Suppressor macrophage (primary cell): ENCODE measurements at regions not wholly inside any gene's neighbourhood (a gene's known extent, or its start where the extent isn't known, plus 50 kb on each side); places are given as distances from the start of the nearest gene placed in this dataset.

ENCODE experiments used
- DNase-seq, 4 experiments: peaks; one replicate each; pipeline ENCODE4 v3.0.0-alpha.2; 2020 to 2022

- DNase-seq: no peak
These were observed 277.4 kb upstream of the PITX2 start for GRCh38 chr4:110900213-110900769.

DNA sequence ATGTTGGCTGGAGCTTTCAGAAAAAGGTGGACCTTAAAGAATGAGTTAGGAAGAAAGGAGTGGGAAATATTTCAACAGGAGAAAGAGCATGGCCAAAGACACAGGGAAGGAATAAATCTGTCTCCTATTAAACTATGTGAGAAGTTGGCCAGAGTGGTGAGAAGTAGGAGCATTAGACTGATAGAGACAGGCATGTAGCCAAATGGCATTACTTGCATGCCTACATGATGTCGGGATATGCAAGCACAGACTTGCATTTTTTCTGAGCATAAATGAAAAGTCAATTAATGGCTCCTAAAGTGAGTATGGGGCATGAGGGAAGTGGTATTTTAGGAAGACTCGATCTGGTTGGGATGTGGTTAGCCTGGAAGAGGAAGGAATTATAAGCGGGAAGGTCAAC is 279.6 kb upstream of the PITX2 start:
- no peak for DNase-seq

DNA sequence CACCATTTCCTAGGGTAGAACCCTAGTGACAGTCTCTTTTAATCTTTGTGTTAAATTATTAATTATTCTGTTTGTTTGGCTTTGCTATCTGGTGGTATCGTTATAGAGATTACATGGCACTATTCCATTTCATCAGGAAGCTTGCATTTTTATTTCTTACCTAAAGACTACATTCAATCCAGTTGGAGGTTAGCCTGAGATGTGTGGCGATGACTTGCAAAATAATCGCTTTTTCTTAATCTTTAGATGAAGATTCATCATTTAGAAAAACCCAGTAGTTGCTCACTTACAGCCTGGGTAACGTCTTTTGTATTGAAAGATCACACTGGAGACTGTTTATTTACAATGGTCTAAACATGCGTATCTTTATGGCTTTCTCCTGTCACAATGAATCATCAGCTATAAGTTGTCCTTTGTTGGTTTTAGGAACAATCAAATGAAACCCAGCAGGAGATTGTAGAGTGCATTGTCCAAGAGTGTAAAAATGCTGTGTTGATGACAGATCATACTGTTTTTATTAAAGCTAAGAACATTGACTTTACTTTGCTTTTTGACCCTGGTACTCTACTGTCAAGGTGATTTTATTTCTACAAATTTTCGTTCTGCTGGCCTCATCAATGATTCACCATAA is 281.7 kb upstream of the PITX2 start:
- DNase-seq: no peak

DNA sequence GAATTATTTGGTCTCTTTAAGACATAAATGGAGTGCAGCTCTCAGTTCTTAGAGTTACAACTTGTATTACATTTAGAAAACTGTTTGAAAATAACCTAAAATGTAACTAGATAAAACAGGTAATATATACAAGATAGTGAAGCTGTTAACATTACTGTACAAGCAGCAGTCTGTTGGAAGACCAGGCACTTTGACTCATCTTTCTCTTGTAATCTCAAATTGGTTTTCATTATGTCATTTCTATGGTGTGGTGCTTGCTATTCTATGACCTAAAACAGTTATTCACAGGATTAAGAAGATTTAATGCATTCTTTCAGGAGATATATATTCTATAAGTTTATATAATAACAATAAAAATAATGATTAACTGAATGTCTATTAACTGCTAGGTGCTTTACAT is 282.5 kb upstream of the PITX2 start:
- no peak for DNase-seq

GRCh38 chr4:110907801-110908313 is 285.0 kb upstream of the PITX2 start:
- DNase-seq: no peak

GRCh38 chr4:110914791-110915190 is 291.9 kb upstream of the PITX2 start:
- no peak for DNase-seq

- DNase-seq: no peak
These were observed 292.4 kb upstream of the PITX2 start for GRCh38 chr4:110915301-110915700.

- DNase-seq: no peak
These were observed 293.6 kb upstream of the PITX2 start for GRCh38 chr4:110916505-110916904.

DNA sequence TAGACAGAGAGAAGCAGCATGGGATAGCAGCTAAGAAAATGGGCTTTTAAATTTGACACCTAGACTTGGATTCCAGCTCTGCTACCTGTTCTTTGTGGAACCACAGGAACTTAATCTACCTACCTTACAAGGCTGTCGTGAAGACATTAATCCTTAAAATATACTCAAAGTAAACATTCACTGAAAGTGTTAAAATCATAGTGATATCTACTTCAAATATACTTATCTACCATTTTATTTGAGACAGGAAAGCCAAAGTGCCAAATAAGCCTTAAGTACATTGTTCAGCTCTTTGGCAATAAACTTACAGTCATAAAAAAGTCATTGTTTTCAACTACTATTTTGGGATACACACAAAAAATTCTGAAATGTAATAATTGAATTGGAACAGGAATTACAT is 295.0 kb upstream of the PITX2 start:
- DNase-seq: no peak

GRCh38 chr4:110920990-110921389 is 298.1 kb upstream of the PITX2 start:
- no peak for DNase-seq

- DNase-seq: no peak
These were observed 301.9 kb upstream of the PITX2 start for GRCh38 chr4:110924761-110925160.

DNA sequence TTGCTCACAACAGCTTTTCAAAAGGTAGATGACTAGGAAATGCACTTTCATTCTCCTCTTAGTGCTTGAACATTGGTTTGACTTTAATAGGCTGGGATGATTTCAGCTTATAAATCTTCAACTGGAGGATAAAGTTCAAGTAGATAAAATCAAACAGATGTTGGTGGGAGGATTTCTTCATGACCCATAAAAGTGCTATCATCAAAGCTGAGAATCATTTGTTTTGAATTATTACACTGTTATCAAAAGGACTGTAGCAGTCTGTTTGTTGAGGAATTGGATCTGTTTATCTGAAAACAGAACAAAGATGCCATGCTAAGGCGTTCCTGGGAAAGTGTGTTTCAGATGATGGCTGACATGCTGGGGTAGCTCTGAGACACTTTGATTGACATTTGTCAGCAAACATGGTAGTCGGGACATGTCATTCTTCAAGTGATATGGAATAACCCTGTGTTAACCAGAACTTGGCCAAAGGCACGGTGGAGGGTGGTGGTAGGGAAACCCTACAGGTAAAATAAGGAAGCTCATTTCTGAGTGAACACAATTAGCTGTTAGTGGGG is 304.0 kb upstream of the PITX2 start:
- DNase-seq: no peak

DNA sequence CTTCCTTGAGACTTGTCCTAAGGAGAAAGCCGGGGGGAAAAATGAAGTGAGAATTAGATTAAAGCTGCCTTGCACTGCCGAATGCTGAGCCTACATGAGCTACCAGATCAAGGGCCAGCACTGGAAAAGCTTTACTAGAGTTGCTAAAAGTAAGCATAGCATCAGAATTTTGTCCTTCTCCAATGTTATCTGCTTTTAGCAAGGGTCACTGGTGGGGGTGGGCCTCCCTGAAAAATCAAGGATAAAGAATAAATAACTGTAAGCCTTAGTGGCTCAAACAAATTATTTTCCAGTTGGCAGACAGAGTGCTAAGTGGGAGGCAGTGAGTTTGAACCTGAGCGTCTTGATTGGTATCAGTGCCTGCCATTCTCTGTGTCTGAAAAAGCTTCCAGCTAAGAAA is 310.5 kb upstream of the PITX2 start:
- DNase-seq: no peak

- no peak for DNase-seq
These were observed 321.6 kb upstream of the PITX2 start for GRCh38 chr4:110944501-110944900.

DNA sequence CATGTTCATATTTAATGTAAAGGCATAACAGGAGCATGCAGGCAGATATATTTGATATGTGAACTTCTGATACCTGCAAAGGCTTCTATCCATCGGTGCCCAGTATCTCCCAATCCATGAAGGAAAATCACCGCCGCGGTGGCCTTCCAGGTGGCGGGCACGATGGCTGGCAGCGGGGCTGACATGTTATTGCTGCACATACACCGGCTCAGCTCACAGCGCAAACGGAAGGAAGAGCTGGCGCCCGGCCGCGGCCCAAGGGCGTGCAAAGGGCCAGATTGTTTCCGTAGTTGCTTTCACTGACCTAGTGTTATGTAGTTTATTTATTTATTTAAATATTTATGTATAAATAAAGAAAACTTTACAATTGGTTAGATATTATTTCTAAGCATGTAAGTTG is 322.7 kb upstream of the PITX2 start:
- DNase-seq: no peak

DNA sequence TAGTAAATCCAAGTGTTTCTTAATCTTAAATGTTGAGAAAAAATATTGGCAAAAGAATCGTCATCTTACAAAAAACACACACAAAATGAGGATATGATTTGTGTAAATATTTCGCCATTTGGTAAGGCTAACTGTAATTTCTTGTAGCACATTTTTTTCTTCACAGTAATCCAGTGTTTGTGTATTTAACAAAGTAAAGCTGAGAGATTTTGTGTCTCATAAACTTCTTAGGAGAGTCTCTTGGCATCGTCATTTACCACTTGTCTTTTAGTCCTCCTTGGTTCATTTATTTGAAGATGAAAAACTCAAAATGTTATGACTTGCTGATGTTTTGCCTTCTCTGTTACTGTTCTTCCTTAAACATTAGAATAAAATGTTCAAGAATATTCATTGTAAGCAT is 326.7 kb upstream of the PITX2 start:
- no peak for DNase-seq

DNA sequence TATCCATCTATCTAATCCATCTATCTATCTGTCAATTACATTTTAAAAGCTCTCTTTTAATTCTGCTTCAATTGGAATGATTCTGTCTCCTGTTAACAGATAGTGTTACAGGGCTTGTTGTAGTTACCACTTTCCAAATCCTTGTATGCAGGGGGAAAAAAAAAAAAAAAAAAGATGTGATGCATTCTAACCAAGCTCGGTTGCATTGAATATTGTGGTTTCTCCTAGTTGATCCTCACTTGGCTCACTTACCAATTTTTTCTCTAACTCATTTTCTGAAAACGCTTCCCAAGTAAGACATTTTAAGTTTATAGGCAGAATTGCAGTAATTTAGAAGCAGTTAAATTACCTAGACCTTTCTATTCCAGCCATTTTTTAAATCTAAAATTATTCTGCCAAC is 327.9 kb upstream of the PITX2 start:
- DNase-seq: no peak

GRCh38 chr4:110953191-110953590 is 330.3 kb upstream of the PITX2 start:
- no peak for DNase-seq

- DNase-seq: no peak
These were observed 331.0 kb upstream of the PITX2 start for GRCh38 chr4:110953898-110954297.

DNA sequence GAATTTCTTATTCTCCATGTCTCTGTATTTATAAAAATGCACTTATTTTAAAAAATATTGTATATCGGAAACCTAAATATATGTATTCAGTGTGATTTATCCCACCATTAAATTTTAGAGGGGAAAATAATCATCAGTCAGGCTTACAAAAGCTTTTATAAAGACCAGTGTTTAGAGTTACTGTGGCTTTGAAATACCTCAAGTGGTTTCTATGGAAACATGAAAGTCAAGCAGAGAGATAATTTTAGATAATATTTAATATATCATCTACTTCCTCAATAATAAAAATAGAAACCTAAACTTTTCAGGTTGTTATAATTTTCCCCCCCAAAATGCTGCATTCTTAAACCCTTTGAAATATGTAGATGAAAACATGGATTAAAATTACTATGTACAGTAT is 332.9 kb upstream of the PITX2 start:
- DNase-seq: no peak

GRCh38 chr4:110959041-110959643 is 336.3 kb upstream of the PITX2 start:
- DNase-seq: peak in 1 of 4 experiments; percentile 3

GRCh38 chr4:110961066-110961465 is 338.2 kb upstream of the PITX2 start:
- no peak for DNase-seq

DNA sequence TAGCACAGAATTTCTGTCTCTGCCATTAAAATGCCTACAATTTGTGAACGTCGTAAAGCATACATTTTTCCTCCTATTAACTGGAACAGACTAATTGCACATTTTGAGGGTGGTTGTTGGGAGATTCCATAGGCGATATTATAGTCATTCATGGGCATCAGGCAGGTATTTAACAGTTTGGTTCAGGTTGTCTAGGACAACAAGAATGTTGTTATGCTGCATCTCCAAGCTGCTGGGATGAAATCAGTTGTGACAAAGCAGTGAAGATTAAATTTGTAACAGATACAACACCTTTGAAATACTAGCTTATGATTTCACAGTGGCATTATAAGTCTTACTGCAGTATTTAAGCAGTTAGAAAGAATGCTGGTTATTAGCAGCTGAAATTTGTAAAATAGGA is 339.7 kb upstream of the PITX2 start:
- no peak for DNase-seq

DNA sequence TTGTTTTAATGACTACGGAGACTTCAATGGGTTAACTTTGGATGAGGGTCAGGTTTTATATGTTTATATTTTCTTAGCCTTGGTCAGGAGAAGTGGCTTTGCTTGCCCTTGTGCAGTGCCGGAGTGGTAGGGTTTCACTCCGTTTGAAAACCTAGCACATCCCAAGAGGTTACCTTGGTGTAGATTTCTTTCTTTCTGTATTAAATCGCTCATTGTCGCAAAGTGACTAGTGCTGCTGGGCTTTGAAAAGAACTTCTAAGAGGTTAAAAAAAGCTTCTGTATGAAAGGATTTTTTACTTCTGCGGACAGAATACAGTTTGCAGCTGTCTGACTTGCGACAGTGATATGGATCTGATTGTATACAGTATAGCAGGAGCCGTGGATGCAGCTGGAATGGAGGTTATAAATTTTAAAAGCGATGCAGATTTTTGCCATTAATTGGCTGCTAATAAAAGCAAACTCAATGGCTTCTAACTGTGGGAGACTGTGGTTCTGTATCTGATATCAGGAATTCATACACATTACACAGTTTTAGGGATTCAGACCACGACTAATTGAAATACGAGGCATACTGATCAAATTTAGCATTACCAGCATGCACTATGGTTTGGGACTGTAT is 340.9 kb upstream of the PITX2 start:
- no peak for DNase-seq
